Caco-2 (cell line): ENCODE measurements at regions not wholly inside any gene's neighbourhood (a gene's known extent, or its start where the extent isn't known, plus 50 kb on each side); places are given as distances from the start of the nearest gene placed in this dataset.
"Not testable (repeated sequence)": the region's sequence is repeated elsewhere in the genome, so short reads cannot be mapped to it uniquely, and the experiment has no call there.

Source experiments
- BruUV-seq: library from RNA; stranded (reverse); fragments of 400-500 nt; replicated peaks from 2 replicates; lab custom pipeline; 2021; lab: Mats Ljungman, UMichigan
- CTCF ChIA-PET: fragments of 300-600 bp; sonication (Branson Sonifier 250); formaldehyde crosslinking; loops from one replicate; lab custom pipeline; 2022; ENCODE audit warnings: antibody characterized with exemption; lab: Charles Lee
- POLR2A ChIA-PET: fragments of 300-600 bp; sonication (Branson Sonifier 250); formaldehyde crosslinking; loops from one replicate; lab custom pipeline; 2022; ENCODE audit warnings: antibody characterized with exemption; lab: Charles Lee
- DNase-seq, 2 experiments: peaks; one replicate each; pipeline versions ENCODE4 v3.0.0 to v3.0.0-alpha.2; 2020 to 2022
- H3K27me3 ChIP-seq: replicated peaks from 2 replicates; pipeline ENCODE4 v1.6.0; 2011; ENCODE audit warnings: low read length; ENCODE audit not compliant: control insufficient read depth, insufficient read depth
- H3K36me3 ChIP-seq: 2 replicates; pipeline ENCODE4 v1.5.1; 2011; ENCODE audit warnings: low read length; ENCODE audit not compliant: control insufficient read depth, insufficient read depth
- H3K4me1 ChIP-seq: fragments of 250-450 bp; sonication (Bioruptor Pico); 2 replicates; pipeline ENCODE4 v1.5.1; 2020; ENCODE audit warnings: mild to moderate bottlenecking
- H3K4me3 ChIP-seq: 2 replicates; pipeline ENCODE4 v1.5.1; 2011; ENCODE audit warnings: low read depth, mild to moderate bottlenecking, control low read depth, low read length
- H3K9me3 ChIP-seq: fragments of 250-450 bp; sonication (Bioruptor Pico); 2 replicates; pipeline ENCODE4 v1.5.1; 2020; ENCODE audit warnings: mild to moderate bottlenecking, moderate library complexity
- H3K27ac Mint-ChIP-seq: one replicate; pipeline ENCODE4 v1.8.0; 2022; ENCODE audit warnings: mixed read lengths; ENCODE audit not compliant: unreplicated experiment
- H3K27me3 Mint-ChIP-seq: one replicate; pipeline ENCODE4 v1.8.0; 2022; ENCODE audit warnings: mixed read lengths; ENCODE audit not compliant: insufficient read depth, unreplicated experiment
- H3K36me3 Mint-ChIP-seq: one replicate; pipeline ENCODE4 v1.8.0; 2022; ENCODE audit warnings: mild to moderate bottlenecking, mixed read lengths; ENCODE audit not compliant: insufficient read depth, unreplicated experiment
- H3K4me1 Mint-ChIP-seq: one replicate; pipeline ENCODE4 v1.8.0; 2022; ENCODE audit warnings: low read depth, mixed read lengths; ENCODE audit not compliant: unreplicated experiment
- H3K4me3 Mint-ChIP-seq: one replicate; pipeline ENCODE4 v1.8.0; 2022; ENCODE audit warnings: mild to moderate bottlenecking, moderate library complexity, mixed read lengths; ENCODE audit not compliant: unreplicated experiment
- H3K9me3 Mint-ChIP-seq: one replicate; pipeline ENCODE4 v1.8.0; 2022; ENCODE audit warnings: mixed read lengths; ENCODE audit not compliant: unreplicated experiment
- CTCF ChIP-seq, 2 experiments: fragments of 200-600 bp in 1 of 2; IDR thresholded peaks; 1 replicate in 1 of 2; 2 replicates in 1 of 2; pipeline versions ENCODE4 v1.5.1 to v1.8.0; 2011 to 2022; ENCODE audit warnings: antibody characterized with exemption in 1 of 2, control low read depth in 1 of 2, inconsistent platforms in 1 of 2, low read depth in 1 of 2, low read length in 1 of 2, mild to moderate bottlenecking in 1 of 2, moderate library complexity in 1 of 2; ENCODE audit not compliant: insufficient read depth in 1 of 2, severe bottlenecking in 1 of 2, unreplicated experiment in 1 of 2
- intact Hi-C: fragments of 100-400 bp; cut with micrococcal nuclease; formaldehyde crosslinking; loops from one replicate; pipeline ENCODE4 v1.10.0; 2022; ENCODE audit not compliant: unreplicated experiment

GRCh38 chr16:88274847-88275246, 107.9 kb upstream of the ZNF469 start:
- H3K9me3 Mint-ChIP-seq = peaks cover 17% of the 10 kb centered on the region
- H3K36me3 Mint-ChIP-seq = no peaks in the 10 kb centered on the region
- H3K4me3 Mint-ChIP-seq = no peak overlapping the region
- no peak for TF ChIP-seq CTCF (IDR thresholded peaks at IDR 0.05; ENCODE audit: insufficient read depth in 1 of 2, low read depth in 1 of 2, low read length in 1 of 2, severe bottlenecking in 1 of 2, unreplicated experiment in 1 of 2)
- no TSS peak for BruUV-seq
- intact Hi-C loops = no loop called here
- H3K27me3 Mint-ChIP-seq = no peaks in the 10 kb centered on the region
- H3K4me1 ChIP-seq = no peaks in the 10 kb centered on the region
- ChIA-PET CTCF (no interaction called here), POLR2A (no interaction called here)
- no peak overlapping the region for H3K4me3 ChIP-seq
- no peaks in the 10 kb centered on the region for H3K4me1 Mint-ChIP-seq
- H3K9me3 ChIP-seq = no peaks in the 10 kb centered on the region
- H3K27me3 ChIP-seq = no peaks in the 10 kb centered on the region
- DNase-seq = peak in 1 of 2 experiments; percentile 7
- no peaks in the 10 kb centered on the region for H3K36me3 ChIP-seq
- no peak overlapping the region for H3K27ac Mint-ChIP-seq

- H3K9me3 ChIP-seq, H3K27me3 Mint-ChIP-seq, CTCF ChIA-PET, H3K4me3 Mint-ChIP-seq, H3K4me1 Mint-ChIP-seq, H3K4me1 ChIP-seq, intact Hi-C loops, H3K36me3 Mint-ChIP-seq, H3K27me3 ChIP-seq, H3K36me3 ChIP-seq, H3K4me3 ChIP-seq, POLR2A ChIA-PET, BruUV-seq, H3K27ac Mint-ChIP-seq: not testable (repeated sequence)
- peak in 1 of 2 experiments; percentile 21 for DNase-seq
- H3K9me3 Mint-ChIP-seq = peaks cover 17% of the 10 kb centered on the region
Observed at GRCh38 chr16:88275336-88276122, 107.2 kb upstream of the ZNF469 start.

- BruUV-seq, DNase-seq, CTCF ChIA-PET, H3K27ac Mint-ChIP-seq, H3K36me3 Mint-ChIP-seq, H3K27me3 ChIP-seq, H3K4me1 ChIP-seq, POLR2A ChIA-PET, H3K4me1 Mint-ChIP-seq, H3K9me3 ChIP-seq, H3K36me3 ChIP-seq, intact Hi-C loops, H3K4me3 ChIP-seq, H3K4me3 Mint-ChIP-seq, H3K27me3 Mint-ChIP-seq: not testable (repeated sequence)
- peaks cover 17% of the 10 kb centered on the region for H3K9me3 Mint-ChIP-seq
Observed at GRCh38 chr16:88276123-88276588, 106.6 kb upstream of the ZNF469 start.

- intact Hi-C loops = no loop called here
- no peak for TF ChIP-seq CTCF (IDR thresholded peaks at IDR 0.05; ENCODE audit: insufficient read depth in 1 of 2, low read depth in 1 of 2, low read length in 1 of 2, severe bottlenecking in 1 of 2, unreplicated experiment in 1 of 2)
- Histone ChIP-seq H3K9me3 (no peaks in the 10 kb centered on the region), H3K4me1 (no peaks in the 10 kb centered on the region), H3K27me3 (no peaks in the 10 kb centered on the region), H3K4me3 (no peak overlapping the region), H3K36me3 (no peaks in the 10 kb centered on the region)
- peak in 1 of 2 experiments; percentile 19 for DNase-seq
- Mint-ChIP-seq H3K4me3 (no peak overlapping the region), H3K36me3 (no peaks in the 10 kb centered on the region), H3K27ac (no peak overlapping the region), H3K4me1 (no peaks in the 10 kb centered on the region), H3K27me3 (no peaks in the 10 kb centered on the region), H3K9me3 (peaks cover 13% of the 10 kb centered on the region)
- ChIA-PET POLR2A (no interaction called here), CTCF (no interaction called here)
- BruUV-seq = no TSS peak
Observed at GRCh38 chr16:88276591-88276990, 106.2 kb upstream of the ZNF469 start.
